Stomach (tissue), 8 donors: ENCODE measurements at regions not wholly inside any gene's neighbourhood (a gene's known extent, or its start where the extent isn't known, plus 50 kb on each side); places are given as distances from the start of the nearest gene placed in this dataset.

Experiments
- DNase-seq, 2 donors: peaks; one replicate each; pipeline versions ENCODE4 v3.0.0 to v3.0.0-alpha.2; 2013 to 2019
- H3K27ac ChIP-seq, 5 donors: fragments of 200-600 bp in 4 of 5; sonication (generic) in 4 of 5; one replicate each; pipeline ENCODE4 v1.5.1; 2013 to 2019; ENCODE audit warnings: mild to moderate bottlenecking in 1 of 5, moderate library complexity in 1 of 5
- H3K27me3 ChIP-seq, 3 donors: fragments of 200-600 bp; sonication (generic); one replicate each; pipeline ENCODE4 v1.5.1; 2017 to 2019; ENCODE audit warnings: mixed run types in 1 of 3
- H3K36me3 ChIP-seq, 4 donors: fragments of 200-600 bp; sonication (generic); 1 replicate in 3 of 4; 2 replicates in 1 of 4; pipeline ENCODE4 v1.5.1; 2016 to 2019
- H3K4me1 ChIP-seq, 4 donors: fragments of 200-600 bp; sonication (generic); one replicate each; pipeline ENCODE4 v1.5.1; 2016 to 2019
- H3K4me3 ChIP-seq, 4 donors: fragments of 200-600 bp; sonication (generic) in 3 of 4; one replicate each; pipeline ENCODE4 v1.5.1; 2016 to 2019; ENCODE audit warnings: mild to moderate bottlenecking in 1 of 4
- H3K9me3 ChIP-seq, 4 donors: fragments of 200-600 bp; sonication (generic); one replicate each; pipeline ENCODE4 v1.5.1; 2016 to 2019
- EP300 ChIP-seq: sonication (generic); formaldehyde crosslinking; IDR thresholded peaks from one replicate; pipeline ENCODE4 v1.6.1; 2017; ENCODE audit warnings: antibody characterized with exemption
- POLR2A ChIP-seq, 4 donors: fragments of 450-650 bp; IDR thresholded peaks; one replicate each; pipeline ENCODE4 v1.6.1; 2016; ENCODE audit warnings: antibody characterized with exemption in 4 of 4, control low read depth in 2 of 4, mild to moderate bottlenecking in 1 of 4, moderate library complexity in 1 of 4
- POLR2AphosphoS5 ChIP-seq, 3 donors: sonication (generic); formaldehyde crosslinking; IDR thresholded peaks; one replicate each; pipeline ENCODE4 v1.6.1; 2016; ENCODE audit warnings: antibody characterized with exemption in 3 of 3
- WGBS, 5 donors: extraction: QIAGEN DNeasy Blood & Tissue Kit in 3 of 5; methylation state at CpG; one replicate each; pipeline versions ENCODE4 v1.1.5 to v1.1.7; 2013 to 2018; 5-methylcytosine and 5-hydroxymethylcytosine counted together
- intact Hi-C: fragments of 100-400 bp; cut with DNase I; formaldehyde crosslinking; loops from one replicate; pipeline ENCODE4 v1.15.1; 2023; ENCODE audit warnings: low total_unique reads
- TF ChIP-seq, protein P1 (sequence below), 7 experiments: fragments of 450-650 bp in 4 of 7; fragments of 200-600 bp in 3 of 7; sonication (generic) in 3 of 7; IDR thresholded peaks; one replicate each; pipeline ENCODE4 v1.5.1; 2016 to 2019; ENCODE audit warnings: antibody characterized with exemption in 7 of 7, control low read depth in 2 of 7, mild to moderate bottlenecking in 1 of 7
- donor health status: healthy with polysubstance abuse.
- donor health status: Bipolar disorder and iron deficiency.
- donor health status: healthy.

DNA sequence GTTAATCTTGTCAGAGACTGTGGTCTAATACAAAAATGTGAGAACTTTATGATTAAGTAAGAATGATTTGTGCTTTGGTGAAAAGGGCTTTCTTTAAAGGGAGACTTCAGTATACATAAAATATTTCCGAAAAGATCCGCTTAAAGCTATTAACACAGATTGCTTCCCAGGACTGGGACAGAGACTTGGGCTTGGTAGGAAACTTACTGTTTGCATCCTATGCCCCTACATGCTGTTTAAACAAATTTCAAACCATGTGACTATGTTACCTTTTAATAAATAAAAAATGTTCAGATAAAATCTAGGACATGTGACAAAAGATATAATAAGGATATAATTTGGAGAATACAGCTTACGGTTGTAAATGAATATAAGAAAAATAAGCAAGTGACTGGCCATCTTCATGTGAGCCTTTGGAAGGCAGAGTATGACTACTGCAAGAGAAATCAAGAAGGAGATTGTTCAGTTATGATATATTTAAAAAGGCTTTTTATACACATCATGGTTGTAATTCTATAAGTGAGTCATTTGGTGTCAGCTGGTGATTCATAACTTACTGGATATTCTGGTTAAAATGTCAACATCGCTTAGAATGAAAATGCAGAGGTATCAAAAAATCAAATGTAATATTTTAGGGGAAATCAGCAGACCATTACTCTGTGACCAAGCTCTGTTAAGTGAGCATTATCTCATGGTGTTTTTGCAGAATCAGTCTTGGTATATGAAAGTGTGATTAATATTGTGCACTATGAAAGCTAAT is 234.7 kb upstream of the E2F7 start:
- no peaks in the 10 kb centered on the region for H3K9me3 ChIP-seq
- H3K4me3 ChIP-seq: no peak overlapping the region
- no peak for DNase-seq
- no peak overlapping the region for H3K27ac ChIP-seq
- no peaks in the 10 kb centered on the region for H3K27me3 ChIP-seq
- intact Hi-C loops: no loop called here
- no peaks in the 10 kb centered on the region for H3K4me1 ChIP-seq
- TF ChIP-seq, protein P1, sequence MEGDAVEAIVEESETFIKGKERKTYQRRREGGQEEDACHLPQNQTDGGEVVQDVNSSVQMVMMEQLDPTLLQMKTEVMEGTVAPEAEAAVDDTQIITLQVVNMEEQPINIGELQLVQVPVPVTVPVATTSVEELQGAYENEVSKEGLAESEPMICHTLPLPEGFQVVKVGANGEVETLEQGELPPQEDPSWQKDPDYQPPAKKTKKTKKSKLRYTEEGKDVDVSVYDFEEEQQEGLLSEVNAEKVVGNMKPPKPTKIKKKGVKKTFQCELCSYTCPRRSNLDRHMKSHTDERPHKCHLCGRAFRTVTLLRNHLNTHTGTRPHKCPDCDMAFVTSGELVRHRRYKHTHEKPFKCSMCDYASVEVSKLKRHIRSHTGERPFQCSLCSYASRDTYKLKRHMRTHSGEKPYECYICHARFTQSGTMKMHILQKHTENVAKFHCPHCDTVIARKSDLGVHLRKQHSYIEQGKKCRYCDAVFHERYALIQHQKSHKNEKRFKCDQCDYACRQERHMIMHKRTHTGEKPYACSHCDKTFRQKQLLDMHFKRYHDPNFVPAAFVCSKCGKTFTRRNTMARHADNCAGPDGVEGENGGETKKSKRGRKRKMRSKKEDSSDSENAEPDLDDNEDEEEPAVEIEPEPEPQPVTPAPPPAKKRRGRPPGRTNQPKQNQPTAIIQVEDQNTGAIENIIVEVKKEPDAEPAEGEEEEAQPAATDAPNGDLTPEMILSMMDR (IDR thresholded peaks at IDR 0.05): no peak
- TF ChIP-seq POLR2AphosphoS5 (IDR thresholded peaks at IDR 0.05): no peak
- no peak for TF ChIP-seq EP300
- no peak for TF ChIP-seq POLR2A (IDR thresholded peaks at IDR 0.05)
- WGBS, 5 donors: 57 to 73% (median 70%) methylated on average over 4 of the region's 4 CpGs
- H3K36me3 ChIP-seq: no peaks in the 10 kb centered on the region

DNA sequence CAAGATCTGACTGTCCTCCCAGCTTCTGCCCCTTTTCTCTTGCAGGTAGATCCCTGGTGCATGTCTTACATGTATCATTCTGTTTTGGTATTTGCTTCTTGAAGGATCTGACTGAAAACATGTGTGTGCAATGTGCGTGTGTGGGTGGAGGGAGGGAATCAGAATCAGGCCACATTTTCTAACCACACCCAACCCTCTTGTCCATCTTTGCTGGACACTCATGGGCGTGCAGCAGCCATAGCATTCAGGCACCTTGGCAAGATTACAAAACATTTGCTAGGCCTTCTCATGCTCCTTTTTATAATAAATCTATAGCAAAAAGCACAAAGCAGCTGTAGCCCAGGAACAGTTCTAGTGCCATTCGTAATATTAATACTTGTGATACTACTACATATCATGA is 233.6 kb upstream of the E2F7 start:
- Histone ChIP-seq H3K36me3 (no peaks in the 10 kb centered on the region), H3K27me3 (no peaks in the 10 kb centered on the region), H3K4me1 (no peaks in the 10 kb centered on the region), H3K27ac (no peak overlapping the region), H3K9me3 (no peaks in the 10 kb centered on the region), H3K4me3 (no peak overlapping the region)
- no peak for DNase-seq
- intact Hi-C loops: no loop called here
- 78 to 96% (median 91%) methylated on average over 3 of the region's 3 CpGs for WGBS, 5 donors
- TF ChIP-seq, protein P1 (IDR thresholded peaks at IDR 0.05): no peak
- TF ChIP-seq EP300: no peak
- no peak for TF ChIP-seq POLR2AphosphoS5 (IDR thresholded peaks at IDR 0.05)
- no peak for TF ChIP-seq POLR2A (IDR thresholded peaks at IDR 0.05)

DNA sequence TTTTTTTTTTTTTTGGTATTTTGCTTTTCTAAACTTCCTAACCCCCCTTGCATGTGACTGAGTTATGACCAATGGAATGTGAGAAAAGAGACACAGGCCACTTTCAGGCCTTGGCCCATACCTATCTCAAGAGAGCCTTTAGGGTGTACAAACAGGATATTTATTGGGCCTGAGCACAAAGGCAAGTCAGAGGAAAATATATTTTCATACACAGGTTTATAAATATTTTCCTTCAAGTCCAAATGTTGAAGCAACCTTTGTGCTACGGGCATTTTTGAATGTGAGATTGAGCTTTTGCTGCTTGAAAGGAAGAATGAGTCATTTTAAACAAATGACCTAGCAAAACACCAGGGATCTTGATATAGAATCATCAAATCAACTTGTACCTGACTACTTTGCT is 228.6 kb upstream of the E2F7 start:
- no peaks in the 10 kb centered on the region for H3K36me3 ChIP-seq
- no peak overlapping the region for H3K4me3 ChIP-seq
- no peak for TF ChIP-seq POLR2AphosphoS5 (IDR thresholded peaks at IDR 0.05)
- TF ChIP-seq, protein P1 (IDR thresholded peaks at IDR 0.05): no peak
- TF ChIP-seq EP300: no peak
- no peak for TF ChIP-seq POLR2A (IDR thresholded peaks at IDR 0.05)
- intact Hi-C loops: no loop called here
- H3K9me3 ChIP-seq: no peaks in the 10 kb centered on the region
- H3K27me3 ChIP-seq: no peaks in the 10 kb centered on the region
- H3K27ac ChIP-seq: no peak overlapping the region
- no peaks in the 10 kb centered on the region for H3K4me1 ChIP-seq
- no peak for DNase-seq
- WGBS, 5 donors: 48 to 61% (median 56%) methylated on average over 1 of the region's 1 CpG

DNA sequence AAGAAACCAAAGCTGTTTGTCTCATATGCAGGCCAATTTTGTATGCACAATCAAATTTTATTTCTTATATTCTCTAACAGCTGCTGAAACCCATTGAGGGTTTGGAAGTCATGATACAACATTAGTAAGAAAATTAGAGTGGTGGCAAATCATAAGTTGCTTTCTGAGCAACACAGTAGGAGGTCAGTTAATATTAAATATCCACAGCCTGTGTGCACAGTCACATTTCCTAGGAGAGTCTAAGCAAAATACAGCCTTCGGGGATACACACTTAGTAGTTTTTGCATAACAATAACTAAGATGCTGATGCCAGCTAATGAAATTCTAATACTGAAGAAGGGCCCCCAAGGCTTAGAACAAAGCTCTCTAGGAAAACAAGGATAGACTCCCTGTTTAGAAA is 209.6 kb upstream of the E2F7 start:
- no peak for DNase-seq
- intact Hi-C loops: no loop called here
- no peak overlapping the region for H3K27ac ChIP-seq
- H3K4me3 ChIP-seq: no peak overlapping the region
- H3K9me3 ChIP-seq: no peaks in the 10 kb centered on the region
- no peak for TF ChIP-seq POLR2A (IDR thresholded peaks at IDR 0.05)
- TF ChIP-seq, protein P1 (IDR thresholded peaks at IDR 0.05): no peak
- no peak for TF ChIP-seq EP300
- no peak for TF ChIP-seq POLR2AphosphoS5 (IDR thresholded peaks at IDR 0.05)
- no peaks in the 10 kb centered on the region for H3K36me3 ChIP-seq
- no peaks in the 10 kb centered on the region for H3K4me1 ChIP-seq
- 70 to 100% (median 88%) methylated on average over 1 of the region's 1 CpG for WGBS, 5 donors
- no peaks in the 10 kb centered on the region for H3K27me3 ChIP-seq
